HUES48 (cell line): ENCODE measurements at regions not wholly inside any gene's neighbourhood (a gene's known extent, or its start where the extent isn't known, plus 50 kb on each side); places are given as distances from the start of the nearest gene placed in this dataset.
"Not testable (repeated sequence)": the region's sequence is repeated elsewhere in the genome, so short reads cannot be mapped to it uniquely, and the experiment has no call there.

Experiments
- H3K27ac ChIP-seq: one replicate; pipeline ENCODE4 v1.7.0; 2013; ENCODE audit warnings: low read depth, low read length, inconsistent platforms
- H3K27me3 ChIP-seq: 2 replicates; pipeline ENCODE4 v1.6.1; 2013; ENCODE audit warnings: mild to moderate bottlenecking, low read length; ENCODE audit not compliant: control insufficient read depth, insufficient read depth
- H3K36me3 ChIP-seq: 2 replicates; pipeline ENCODE4 v1.6.1; 2013; ENCODE audit warnings: low read length; ENCODE audit not compliant: control insufficient read depth, insufficient read depth
- H3K4me1 ChIP-seq: 2 replicates; pipeline ENCODE4 v1.6.1; 2013; ENCODE audit warnings: mild to moderate bottlenecking, low read length; ENCODE audit not compliant: control insufficient read depth, insufficient read depth
- H3K4me3 ChIP-seq: 2 replicates; pipeline ENCODE4 v1.5.1; 2013; ENCODE audit warnings: mild to moderate bottlenecking, low read depth, low read length
- H3K9ac ChIP-seq: 2 replicates; pipeline ENCODE4 v1.6.1; 2013; ENCODE audit warnings: mild to moderate bottlenecking, low read depth, low read length, moderate library complexity
- H3K9me3 ChIP-seq: 2 replicates; pipeline ENCODE4 v1.6.1; 2013; ENCODE audit warnings: low read length; ENCODE audit not compliant: control insufficient read depth, insufficient read depth

DNA sequence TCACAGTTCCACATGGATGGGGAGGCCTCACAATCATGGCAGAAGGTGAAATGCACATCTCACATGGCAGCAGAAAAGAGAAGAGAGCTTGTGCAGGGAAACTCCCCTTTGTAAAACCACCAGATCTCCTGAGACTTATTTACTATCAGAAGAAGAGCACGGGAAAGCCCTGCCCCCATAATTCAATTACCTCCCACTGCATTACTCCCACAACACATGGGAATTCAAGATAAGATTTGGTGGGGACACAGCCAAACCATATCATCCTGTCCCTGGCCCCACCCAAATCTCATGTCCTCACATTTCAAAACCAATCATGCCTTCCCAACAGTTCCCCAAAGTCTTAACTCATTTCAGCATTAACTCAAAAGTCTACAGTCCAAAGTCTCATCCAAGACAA, 90.3 kb upstream of the SLC7A11 start:
- not testable (repeated sequence) for H3K27me3 ChIP-seq, H3K27ac ChIP-seq, H3K9ac ChIP-seq

DNA sequence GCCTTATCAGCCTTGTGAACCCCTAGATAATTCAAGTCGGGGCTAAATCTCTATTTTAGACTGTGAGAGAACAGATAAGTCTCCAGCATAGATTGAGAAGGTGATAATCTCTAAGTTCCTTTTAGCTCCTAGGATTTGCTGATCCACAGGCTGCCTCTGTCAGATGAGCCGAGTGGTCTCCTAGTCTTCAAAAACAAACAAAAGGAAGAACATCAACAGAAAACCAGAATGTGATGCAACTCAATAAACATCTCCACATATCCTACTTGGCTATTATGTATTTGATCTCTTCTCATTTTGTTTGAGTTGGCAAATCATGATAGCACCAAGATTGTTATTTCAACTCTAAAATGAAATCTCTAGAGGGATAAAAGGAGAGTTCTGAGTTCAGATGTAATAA, 88.4 kb upstream of the SLC7A11 start:
- Histone ChIP-seq H3K9ac (no peak overlapping the region), H3K36me3 (no peaks in the 10 kb centered on the region), H3K27me3 (no peaks in the 10 kb centered on the region), H3K4me3 (no peak overlapping the region), H3K27ac (no peak overlapping the region), H3K4me1 (peaks cover 9% of the 10 kb centered on the region; the same call in 1 of the 2 replicates), H3K9me3 (no peaks in the 10 kb centered on the region)

More for the DNA sequence above, 90.3 kb upstream of the SLC7A11 start:
- H3K36me3 ChIP-seq, H3K4me3 ChIP-seq, H3K4me1 ChIP-seq, H3K9me3 ChIP-seq: not testable (repeated sequence)

DNA sequence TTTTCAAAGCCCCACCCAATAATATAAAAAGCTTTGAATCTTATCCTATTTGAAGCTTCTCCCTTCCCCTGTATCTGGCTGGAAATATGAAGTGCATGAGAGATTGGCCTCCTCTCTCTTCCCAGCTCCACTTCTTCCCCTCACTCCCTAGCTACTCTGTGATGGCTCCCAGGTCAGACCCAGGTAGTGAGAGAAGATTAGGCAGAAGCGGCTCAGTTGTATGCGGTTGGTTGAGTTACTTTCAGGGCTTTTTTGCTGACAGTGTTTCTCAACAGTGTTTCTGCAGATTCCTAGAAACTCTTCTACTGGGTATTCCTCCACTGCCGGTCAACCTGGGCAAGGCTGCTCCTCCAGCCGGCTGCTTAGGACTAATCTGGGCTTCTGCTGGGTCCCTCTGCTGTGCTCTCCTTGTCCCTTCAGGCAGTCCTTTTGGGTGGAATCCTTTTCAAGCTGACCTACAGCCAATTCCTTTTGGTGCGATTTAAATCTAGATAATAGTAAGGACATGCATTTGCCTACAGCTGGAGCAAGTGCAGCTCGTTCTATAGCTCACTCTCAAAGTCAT, 87.4 kb upstream of the SLC7A11 start:
- H3K36me3 ChIP-seq: no peaks in the 10 kb centered on the region

DNA sequence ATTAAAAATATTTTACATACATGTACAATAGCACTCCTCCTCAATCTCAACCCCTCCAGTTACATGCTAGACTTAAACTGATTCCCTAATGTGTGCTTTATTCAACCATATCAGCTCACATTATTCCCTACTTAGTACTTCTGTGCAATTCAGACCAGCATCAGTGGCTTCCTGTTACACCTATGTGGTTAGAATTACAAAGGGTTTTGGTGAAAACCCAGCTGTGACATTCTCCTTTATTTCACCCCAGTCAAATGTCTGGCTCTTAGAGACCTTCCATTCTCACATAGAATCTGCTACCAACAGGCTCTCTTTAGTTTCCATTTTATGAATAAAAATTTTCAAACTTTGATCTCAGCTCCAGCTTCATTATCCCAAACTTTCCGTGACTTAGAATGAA, 85.2 kb upstream of the SLC7A11 start:
- Histone ChIP-seq H3K9me3 (no peaks in the 10 kb centered on the region), H3K36me3 (no peaks in the 10 kb centered on the region), H3K27me3 (no peaks in the 10 kb centered on the region), H3K9ac (no peak overlapping the region), H3K4me3 (no peak overlapping the region), H3K27ac (no peak overlapping the region), H3K4me1 (peaks cover 9% of the 10 kb centered on the region; the same call in 1 of the 2 replicates)

More for the DNA sequence above, 87.4 kb upstream of the SLC7A11 start:
- Histone ChIP-seq H3K4me3 (no peak overlapping the region), H3K27me3 (no peaks in the 10 kb centered on the region), H3K9ac (no peak overlapping the region), H3K9me3 (no peaks in the 10 kb centered on the region), H3K4me1 (peaks cover 9% of the 10 kb centered on the region; the same call in 1 of the 2 replicates), H3K27ac (no peak overlapping the region)

DNA sequence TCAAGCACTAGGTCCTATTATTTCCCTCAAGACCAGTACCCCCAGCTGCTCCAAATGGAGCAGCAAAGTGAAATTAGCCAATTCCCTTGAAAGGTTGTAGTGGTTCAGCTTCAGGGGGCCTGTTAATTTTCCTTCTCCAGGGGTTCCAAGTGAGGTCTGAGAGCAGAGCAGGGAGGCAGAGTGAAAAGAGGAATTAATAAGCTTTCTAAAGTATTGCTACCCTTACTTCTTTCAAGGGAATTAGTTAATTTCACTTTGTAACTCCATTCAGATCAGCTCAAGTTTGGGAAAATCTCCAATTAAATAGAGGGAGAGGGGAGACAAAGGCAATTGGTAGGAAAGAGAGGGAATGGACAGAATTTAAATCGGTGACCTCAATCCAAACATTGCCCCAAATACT, 78.7 kb upstream of the SLC7A11 start:
- H3K9ac ChIP-seq: no peak overlapping the region
- H3K4me3 ChIP-seq: no peak overlapping the region
- H3K27ac ChIP-seq: no peak overlapping the region
- H3K9me3 ChIP-seq: no peaks in the 10 kb centered on the region
- H3K36me3 ChIP-seq: no peaks in the 10 kb centered on the region
- peaks cover 15% of the 10 kb centered on the region for H3K4me1 ChIP-seq
- H3K27me3 ChIP-seq: no peaks in the 10 kb centered on the region

DNA sequence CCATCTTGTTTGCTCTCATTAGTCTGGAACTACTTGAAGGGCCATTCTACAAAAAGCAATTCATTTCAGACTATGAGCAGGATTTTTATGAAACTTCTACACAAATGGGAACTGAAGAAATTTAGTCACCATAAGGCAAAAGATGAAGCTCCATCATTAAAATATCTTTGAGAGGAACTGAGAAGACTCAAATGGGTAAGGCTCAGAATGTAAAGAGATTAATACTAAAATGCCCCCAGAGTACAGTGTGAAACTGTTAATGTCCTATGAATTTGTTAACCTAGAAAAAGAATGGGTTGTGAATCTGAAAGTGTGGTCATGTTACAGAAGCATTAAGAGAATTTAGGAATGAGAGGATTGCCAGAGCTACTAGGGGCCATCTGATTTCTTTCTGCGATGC, 77.9 kb upstream of the SLC7A11 start:
- H3K27ac ChIP-seq: no peak overlapping the region
- no peak overlapping the region for H3K4me3 ChIP-seq
- peaks cover 15% of the 10 kb centered on the region for H3K4me1 ChIP-seq
- no peaks in the 10 kb centered on the region for H3K9me3 ChIP-seq
- no peak overlapping the region for H3K9ac ChIP-seq
- H3K27me3 ChIP-seq: no peaks in the 10 kb centered on the region
- H3K36me3 ChIP-seq: no peaks in the 10 kb centered on the region

DNA sequence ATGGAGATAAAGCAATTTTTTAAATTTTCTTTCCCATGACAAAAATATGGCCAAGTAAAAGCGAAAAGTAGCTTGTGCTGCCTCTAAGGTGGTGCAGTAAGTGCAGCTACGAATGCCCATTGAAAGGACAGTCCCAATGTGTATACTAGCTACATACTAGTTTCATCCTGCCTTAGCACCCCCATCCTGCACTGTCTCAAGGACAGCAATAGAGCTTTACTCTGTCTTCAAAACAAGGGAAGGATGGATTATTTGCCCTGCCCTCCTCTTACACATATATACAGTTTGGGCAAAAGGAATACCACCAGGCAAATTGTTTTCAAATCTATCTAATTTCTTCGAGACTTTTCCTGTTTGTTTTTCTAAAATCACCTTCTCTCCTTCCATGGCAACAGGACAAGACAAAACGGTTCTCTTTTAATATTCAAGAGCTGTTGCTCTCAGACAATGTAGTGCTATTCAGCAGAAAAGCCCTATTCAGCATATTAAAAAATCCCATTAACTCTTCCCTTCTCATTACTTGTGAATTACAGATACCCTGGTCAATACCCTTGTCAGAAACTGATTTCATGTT, 75.1 kb upstream of the SLC7A11 start:
- Histone ChIP-seq H3K27me3 (no peaks in the 10 kb centered on the region), H3K9me3 (no peaks in the 10 kb centered on the region), H3K9ac (no peak overlapping the region), H3K4me3 (no peak overlapping the region), H3K27ac (no peak overlapping the region), H3K36me3 (no peaks in the 10 kb centered on the region), H3K4me1 (peaks cover 15% of the 10 kb centered on the region)

DNA sequence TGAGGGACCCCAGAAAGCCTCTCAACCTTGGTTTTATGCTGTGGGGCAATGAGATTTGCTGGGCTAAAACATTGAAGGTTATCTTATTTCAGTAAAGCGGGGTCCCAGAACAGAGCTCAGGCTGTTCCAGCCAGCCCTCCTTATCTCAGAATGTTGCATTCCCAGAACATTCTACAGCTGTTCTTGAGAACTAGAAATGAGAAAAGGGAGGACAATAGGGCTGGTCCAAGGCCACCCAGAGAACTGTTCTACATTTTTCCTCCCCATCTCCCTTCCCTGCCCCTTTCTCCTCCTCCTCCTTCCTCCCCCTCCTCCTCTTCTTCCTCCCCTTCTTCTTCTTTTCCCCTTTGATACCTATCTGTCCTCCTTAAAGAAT, 70.4 kb upstream of the SLC7A11 start:
- no peak overlapping the region for H3K4me3 ChIP-seq
- no peak overlapping the region for H3K9ac ChIP-seq
- no peak overlapping the region for H3K27ac ChIP-seq
- no peaks in the 10 kb centered on the region for H3K36me3 ChIP-seq
- no peaks in the 10 kb centered on the region for H3K9me3 ChIP-seq
- peaks cover 23% of the 10 kb centered on the region for H3K4me1 ChIP-seq
- no peaks in the 10 kb centered on the region for H3K27me3 ChIP-seq

DNA sequence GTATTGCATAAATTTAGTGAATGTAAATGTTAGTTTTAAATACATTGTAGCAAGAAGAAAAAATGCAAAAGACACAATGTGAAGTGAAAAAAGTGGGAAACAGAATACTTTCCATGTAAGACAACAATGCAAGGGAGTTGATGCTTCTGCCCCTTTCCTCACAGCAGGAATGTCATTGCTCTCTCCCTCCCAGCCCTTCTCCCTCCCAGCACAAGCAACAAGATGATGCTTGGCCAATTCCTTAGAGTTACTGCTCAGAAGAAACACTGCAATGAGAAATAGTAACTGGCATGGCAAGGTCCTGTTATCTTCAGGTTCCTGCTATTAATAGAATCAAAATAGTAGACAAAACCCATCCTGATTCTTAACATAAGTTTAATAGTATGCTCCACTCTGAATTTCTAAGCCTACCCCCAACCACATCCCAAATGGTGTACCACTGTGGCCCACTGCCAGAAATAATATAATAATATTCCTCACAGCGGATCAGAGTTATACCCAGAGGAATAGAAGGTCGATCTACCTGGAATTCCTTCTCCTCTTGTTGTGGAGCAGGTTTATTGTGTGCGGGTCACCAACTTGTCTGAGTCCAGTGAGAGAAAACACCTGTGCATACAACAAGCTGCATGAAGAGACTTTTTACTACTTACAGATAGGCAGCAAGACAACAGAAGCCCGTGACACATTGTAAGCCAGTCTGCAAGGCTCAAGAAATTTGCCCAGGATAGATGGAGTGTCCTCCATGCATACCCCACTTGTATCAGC, 69.8 kb upstream of the SLC7A11 start:
- H3K27me3 ChIP-seq: no peaks in the 10 kb centered on the region
- no peaks in the 10 kb centered on the region for H3K9me3 ChIP-seq
- H3K9ac ChIP-seq: no peak overlapping the region
- H3K27ac ChIP-seq: no peak overlapping the region
- H3K36me3 ChIP-seq: no peaks in the 10 kb centered on the region
- H3K4me1 ChIP-seq: peaks cover 18% of the 10 kb centered on the region
- no peak overlapping the region for H3K4me3 ChIP-seq

DNA sequence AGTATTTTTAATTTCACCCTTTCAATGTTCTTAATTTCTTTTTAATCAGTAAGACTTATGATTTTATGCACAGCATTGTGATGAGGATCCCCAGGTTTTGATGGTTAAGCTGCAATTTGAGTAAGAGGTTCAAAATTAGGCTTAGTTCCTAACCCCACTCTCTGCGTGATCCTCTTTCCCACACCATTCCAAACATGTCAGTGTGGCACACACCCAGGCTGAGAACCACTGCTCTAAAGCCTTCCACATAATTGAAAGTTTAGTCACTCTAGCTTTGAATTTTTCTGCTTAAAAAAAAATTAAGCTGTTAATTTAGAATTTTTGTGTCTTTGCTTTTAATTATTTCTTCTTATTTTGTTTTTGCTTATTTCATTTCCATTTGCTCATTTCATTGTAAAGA, 68.8 kb upstream of the SLC7A11 start:
- H3K9me3 ChIP-seq: no peaks in the 10 kb centered on the region
- H3K36me3 ChIP-seq: no peaks in the 10 kb centered on the region
- H3K9ac ChIP-seq: no peak overlapping the region
- no peak overlapping the region for H3K4me3 ChIP-seq
- no peaks in the 10 kb centered on the region for H3K27me3 ChIP-seq
- no peak overlapping the region for H3K27ac ChIP-seq
- 0 out of 2 replicates have a peak, but pooled peaks cover 12% of the 10 kb centered on the region for H3K4me1 ChIP-seq

DNA sequence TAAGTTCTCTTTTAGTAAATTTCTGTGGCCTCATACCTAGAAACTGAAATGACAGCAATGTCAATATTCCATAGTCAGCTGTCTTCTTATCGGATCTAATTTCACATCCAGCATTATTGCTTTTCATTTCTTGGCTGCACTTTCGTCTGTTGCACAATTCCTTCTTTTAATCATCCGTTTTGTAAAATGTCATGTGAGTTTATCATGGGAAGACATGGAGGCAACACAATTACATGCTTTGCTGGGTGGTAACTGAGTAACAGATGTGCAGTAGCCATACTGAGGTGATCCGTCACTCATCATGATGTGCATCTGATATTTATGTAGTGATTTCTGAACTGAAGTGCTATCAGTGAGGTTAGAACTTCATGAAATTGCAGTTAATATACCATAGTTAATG, 68.3 kb upstream of the SLC7A11 start:
- Histone ChIP-seq H3K9ac (no peak overlapping the region), H3K4me3 (no peak overlapping the region), H3K4me1 (0 out of 2 replicates have a peak, but pooled peaks cover 12% of the 10 kb centered on the region), H3K9me3 (no peaks in the 10 kb centered on the region), H3K27me3 (no peaks in the 10 kb centered on the region), H3K27ac (no peak overlapping the region), H3K36me3 (no peaks in the 10 kb centered on the region)
